ENCODE measurements at regions not wholly inside any gene's neighbourhood (a gene's known extent, or its start where the extent isn't known, plus 50 kb on each side); places are given as distances from the start of the nearest gene placed in this dataset.

GRCh38 chr17:65477600-65477999, 83.8 kb downstream of the AXIN2 start:
- DNase-seq, result no peak
- in situ Hi-C loops (cut with MboI; ENCODE audit: low pct_unique_long_range_greater_than_20kb, low sequenced_read_pairs), result no loop called here

GRCh38 chr17:65474660-65475059, 86.8 kb downstream of the AXIN2 start:
- in situ Hi-C loops (cut with MboI; ENCODE audit: low pct_unique_long_range_greater_than_20kb, low sequenced_read_pairs), result no loop called here

GRCh38 chr17:65473985-65474384, 87.5 kb downstream of the AXIN2 start:
- in situ Hi-C loops (cut with MboI; ENCODE audit: low pct_unique_long_range_greater_than_20kb, low sequenced_read_pairs), result no loop called here
- no peak for DNase-seq

More at GRCh38 chr17:65474660-65475059, 86.8 kb downstream of the AXIN2 start:
- DNase-seq, result no peak

GRCh38 chr17:65473363-65473762, 88.1 kb downstream of the AXIN2 start:
- no peak for DNase-seq
- in situ Hi-C loops (cut with MboI; ENCODE audit: low pct_unique_long_range_greater_than_20kb, low sequenced_read_pairs), result no loop called here

GRCh38 chr17:65472666-65473309, 88.7 kb downstream of the AXIN2 start:
- in situ Hi-C loops (cut with MboI; ENCODE audit: low pct_unique_long_range_greater_than_20kb, low sequenced_read_pairs), result no loop called here
- DNase-seq, result no peak

- in situ Hi-C loops (cut with MboI; ENCODE audit: low pct_unique_long_range_greater_than_20kb, low sequenced_read_pairs), result no loop called here
- DNase-seq, result no peak
These were observed 90.7 kb downstream of the AXIN2 start for GRCh38 chr17:65470783-65471182.

GRCh38 chr17:65468321-65468720, 93.1 kb downstream of the AXIN2 start:
- no peak for DNase-seq
- in situ Hi-C loops (cut with MboI; ENCODE audit: low pct_unique_long_range_greater_than_20kb, low sequenced_read_pairs), result no loop called here

- DNase-seq, result no peak
- in situ Hi-C loops (cut with MboI; ENCODE audit: low pct_unique_long_range_greater_than_20kb, low sequenced_read_pairs), result no loop called here
These were observed 94.3 kb downstream of the AXIN2 start for GRCh38 chr17:65467156-65467555.

- in situ Hi-C loops (cut with MboI; ENCODE audit: low pct_unique_long_range_greater_than_20kb, low sequenced_read_pairs), result no loop called here
- no peak for DNase-seq
These were observed 94.9 kb downstream of the AXIN2 start for GRCh38 chr17:65466547-65466946.

- in situ Hi-C loops (cut with MboI; ENCODE audit: low pct_unique_long_range_greater_than_20kb, low sequenced_read_pairs), result no loop called here
- DNase-seq, result no peak
These were observed 98.2 kb downstream of the AXIN2 start for GRCh38 chr17:65463242-65463641.

GRCh38 chr17:65459677-65460347, 101.6 kb downstream of the AXIN2 start:
- in situ Hi-C loops (cut with MboI; ENCODE audit: low pct_unique_long_range_greater_than_20kb, low sequenced_read_pairs), result no loop called here
- no peak for DNase-seq

GRCh38 chr17:65457635-65458257, 103.7 kb downstream of the AXIN2 start:
- no peak for DNase-seq
- in situ Hi-C loops (cut with MboI; ENCODE audit: low pct_unique_long_range_greater_than_20kb, low sequenced_read_pairs), result no loop called here

GRCh38 chr17:65457183-65457582, 104.3 kb downstream of the AXIN2 start:
- in situ Hi-C loops (cut with MboI; ENCODE audit: low pct_unique_long_range_greater_than_20kb, low sequenced_read_pairs), result no loop called here
- no peak for DNase-seq

GRCh38 chr17:65456368-65457151, 104.9 kb downstream of the AXIN2 start:
- in situ Hi-C loops (cut with MboI; ENCODE audit: low pct_unique_long_range_greater_than_20kb, low sequenced_read_pairs), result no loop called here
- DNase-seq, result no peak

GRCh38 chr17:65455972-65456343, 105.5 kb downstream of the AXIN2 start:
- no peak for DNase-seq
- in situ Hi-C loops (cut with MboI; ENCODE audit: low pct_unique_long_range_greater_than_20kb, low sequenced_read_pairs), result no loop called here

GRCh38 chr17:65455154-65455971, 106.1 kb downstream of the AXIN2 start:
- no peak for DNase-seq
- in situ Hi-C loops (cut with MboI; ENCODE audit: low pct_unique_long_range_greater_than_20kb, low sequenced_read_pairs), result no loop called here

GRCh38 chr17:65453204-65453931, 108.1 kb downstream of the AXIN2 start:
- no peak for DNase-seq
- in situ Hi-C loops (cut with MboI; ENCODE audit: low pct_unique_long_range_greater_than_20kb, low sequenced_read_pairs), result no loop called here

GRCh38 chr17:65449495-65449894, 112.0 kb downstream of the AXIN2 start:
- no peak for DNase-seq
- in situ Hi-C loops (cut with MboI; ENCODE audit: low pct_unique_long_range_greater_than_20kb, low sequenced_read_pairs), result no loop called here
